ENCODE measurements at regions not wholly inside any gene's neighbourhood (a gene's known extent, or its start where the extent isn't known, plus 50 kb on each side); places are given as distances from the start of the nearest gene placed in this dataset.
"Not testable (repeated sequence)": the region's sequence is repeated elsewhere in the genome, so short reads cannot be mapped to it uniquely, and the experiment has no call there.

- no peak for DNase-seq
Measured at GRCh38 chr1:60639287-60639686, 443.1 kb upstream of the NFIA start.

- DNase-seq, result no peak
Measured at GRCh38 chr1:60637651-60638050, 444.7 kb upstream of the NFIA start.

GRCh38 chr1:60636946-60637345 is 445.4 kb upstream of the NFIA start:
- DNase-seq, result no peak

DNA sequence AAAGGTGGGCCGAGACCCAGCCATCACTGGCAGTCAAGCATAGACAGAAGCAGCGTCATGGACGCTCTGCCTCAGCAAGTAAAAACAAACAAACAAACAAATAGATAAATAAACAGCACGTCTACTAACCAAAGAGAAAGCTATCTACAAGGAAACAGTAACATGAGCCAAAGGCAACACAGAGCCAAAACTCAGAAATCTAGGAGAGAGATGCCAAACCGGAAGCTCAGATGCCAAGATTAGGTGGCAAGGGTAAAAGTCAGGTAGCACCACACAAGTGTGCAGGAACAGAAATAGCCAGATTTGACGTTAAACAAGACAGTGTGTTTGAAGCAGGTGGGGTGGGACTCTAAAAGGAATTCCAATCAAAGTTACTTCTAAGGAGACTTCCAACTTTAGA is 448.3 kb upstream of the NFIA start:
- DNase-seq, result no peak

DNA sequence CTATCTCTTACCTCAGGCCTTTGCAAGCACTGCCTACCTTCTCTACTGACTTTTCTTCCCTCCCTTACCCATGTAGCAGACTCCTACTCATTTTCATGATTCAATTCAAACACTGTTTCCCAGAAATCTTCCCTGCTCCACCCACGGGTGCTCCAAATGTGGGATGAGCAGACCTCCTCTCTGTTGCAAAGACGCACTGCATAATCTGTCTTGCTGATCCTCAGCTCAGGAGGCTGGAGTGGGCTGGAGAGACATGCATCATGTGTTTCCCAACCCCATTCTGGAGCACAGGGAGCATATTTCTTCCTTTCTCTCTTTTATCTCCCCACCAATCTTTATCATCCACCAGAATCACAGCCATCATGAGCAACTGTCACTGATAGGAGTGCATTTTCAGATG is 459.9 kb upstream of the NFIA start:
- no peak for DNase-seq

GRCh38 chr1:60621368-60621851 is 461.0 kb upstream of the NFIA start:
- DNase-seq, result no peak

DNA sequence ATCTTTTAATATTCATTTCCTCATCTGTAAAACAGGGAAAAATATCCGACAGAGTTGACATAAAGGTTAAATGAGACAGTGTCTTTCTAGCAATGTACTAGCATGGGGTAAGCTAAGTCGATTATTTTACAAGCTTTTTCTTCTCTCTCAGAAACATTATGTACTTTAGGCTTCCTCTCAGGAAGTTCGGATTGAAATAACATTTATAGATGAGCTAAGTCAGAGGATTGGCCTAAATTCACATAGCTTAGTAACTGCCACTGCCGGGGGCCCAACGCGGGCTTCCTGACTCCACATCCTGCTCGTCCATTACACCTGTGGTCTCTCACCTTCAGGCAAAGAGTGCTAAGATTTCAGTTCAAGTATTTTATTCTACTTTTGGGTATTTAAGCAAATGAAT is 462.3 kb upstream of the NFIA start:
- DNase-seq, result no peak

GRCh38 chr1:60619581-60619980 is 462.8 kb upstream of the NFIA start:
- no peak for DNase-seq

DNA sequence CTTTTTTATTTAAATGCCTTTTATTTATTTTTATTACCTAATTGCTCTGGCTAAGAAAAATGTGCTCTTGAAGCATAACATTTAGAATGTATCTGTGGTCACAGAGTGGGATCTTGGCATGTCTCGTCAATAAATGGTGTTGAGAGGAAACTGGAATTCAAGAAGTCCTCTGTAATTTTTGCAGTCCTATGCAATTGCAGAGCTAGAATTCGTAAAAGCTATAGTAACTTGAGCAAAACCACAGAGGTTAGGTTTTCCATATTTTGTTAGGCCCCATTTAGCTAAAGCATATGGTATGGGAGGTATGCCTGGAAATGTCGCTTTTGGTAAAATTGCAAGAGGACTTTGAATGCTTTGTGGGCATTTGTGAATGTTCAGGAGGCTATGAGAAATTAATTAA is 466.7 kb upstream of the NFIA start:
- no peak for DNase-seq

- no peak for DNase-seq
Measured at GRCh38 chr1:60612790-60613189, 469.6 kb upstream of the NFIA start.

- DNase-seq, result not testable (repeated sequence)
Measured at GRCh38 chr1:60606921-60607320, 475.4 kb upstream of the NFIA start.

DNA sequence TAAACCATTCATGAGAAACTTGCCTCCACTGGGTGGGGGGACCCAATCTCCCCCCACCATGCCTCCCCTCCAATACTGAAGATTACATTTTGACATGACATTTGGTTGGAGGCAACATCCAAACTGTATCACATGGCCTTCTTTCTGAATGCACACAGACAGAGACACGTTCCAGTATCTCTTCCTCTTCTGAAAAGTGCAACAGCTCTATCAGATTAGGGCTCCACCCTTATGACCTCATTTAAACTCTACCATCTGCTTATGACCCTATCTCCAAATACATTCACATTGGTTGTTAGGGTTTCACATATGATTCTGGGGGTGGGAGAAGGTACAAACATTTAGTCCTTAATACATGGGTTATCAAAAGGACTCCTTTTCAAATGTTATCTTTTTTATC is 481.8 kb upstream of the NFIA start:
- DNase-seq, result no peak

- no peak for DNase-seq
Measured at GRCh38 chr1:60599574-60599973, 482.8 kb upstream of the NFIA start.

DNA sequence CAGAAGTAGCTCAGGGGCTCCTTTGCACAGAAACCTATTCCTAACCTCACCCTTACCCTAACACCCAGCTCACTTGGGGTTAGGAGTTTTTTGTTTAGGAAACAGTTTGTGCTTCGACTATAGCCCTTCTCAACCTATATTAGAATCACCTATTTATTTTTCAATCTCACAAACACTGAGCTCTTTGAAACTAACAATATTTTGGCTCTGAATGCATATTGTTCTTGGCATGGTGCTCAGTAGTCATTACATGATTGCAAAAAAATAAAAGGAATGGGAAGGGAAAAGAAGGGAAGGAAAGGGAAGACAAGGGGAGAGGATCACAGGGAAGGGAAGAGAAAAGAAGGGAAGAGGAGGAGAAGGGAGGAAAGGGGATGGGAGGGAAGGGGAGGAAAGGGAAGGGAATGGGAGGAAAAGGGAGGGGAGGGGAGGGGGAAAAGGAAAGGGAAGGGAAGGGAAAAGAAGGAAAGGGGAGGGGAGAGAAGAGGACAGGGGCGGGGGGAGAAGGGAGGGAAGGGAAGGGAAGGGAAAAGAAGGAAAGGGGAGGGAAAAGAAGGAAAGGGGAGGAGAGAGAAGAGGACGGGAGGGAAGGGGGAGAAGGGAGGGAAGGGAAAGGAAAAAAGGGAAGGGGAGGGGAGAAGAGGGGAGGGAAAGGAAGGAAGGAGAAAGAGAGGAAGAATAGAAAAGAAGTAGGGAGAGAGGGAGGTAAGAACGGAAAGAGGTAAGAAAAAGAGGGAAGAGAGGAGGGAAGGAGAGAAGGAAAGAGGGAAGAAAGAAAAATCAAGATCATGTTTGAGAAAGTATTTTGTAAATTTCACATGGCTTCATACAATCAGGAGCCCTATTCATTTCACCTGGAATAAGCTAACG is 484.1 kb upstream of the NFIA start:
- no peak for DNase-seq

- no peak for DNase-seq
Measured at GRCh38 chr1:60596791-60597750, 485.3 kb upstream of the NFIA start.

- DNase-seq, result no peak
Measured at GRCh38 chr1:60591583-60591982, 490.8 kb upstream of the NFIA start.

DNA sequence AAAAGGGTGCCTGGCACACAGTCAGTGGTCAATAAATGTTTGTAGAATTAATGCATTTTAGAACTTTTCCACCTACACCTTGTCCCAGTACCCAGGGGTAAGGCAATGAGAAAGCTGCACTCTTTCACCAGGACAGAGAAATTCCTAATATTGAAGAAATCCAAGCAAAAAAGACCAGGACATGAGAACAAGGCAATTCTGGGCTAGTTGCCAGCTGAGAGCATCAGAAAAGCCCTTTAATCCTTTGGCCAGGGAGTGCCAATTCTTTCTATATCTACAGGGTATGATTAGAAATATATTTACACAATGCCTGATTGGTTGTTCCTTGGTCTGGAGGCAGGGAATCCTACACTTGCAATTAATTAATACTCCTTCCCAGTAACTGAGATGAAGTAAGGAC is 492.4 kb upstream of the NFIA start:
- no peak for DNase-seq

- no peak for DNase-seq
Measured at GRCh38 chr1:60589046-60589748, 493.2 kb upstream of the NFIA start.

DNA sequence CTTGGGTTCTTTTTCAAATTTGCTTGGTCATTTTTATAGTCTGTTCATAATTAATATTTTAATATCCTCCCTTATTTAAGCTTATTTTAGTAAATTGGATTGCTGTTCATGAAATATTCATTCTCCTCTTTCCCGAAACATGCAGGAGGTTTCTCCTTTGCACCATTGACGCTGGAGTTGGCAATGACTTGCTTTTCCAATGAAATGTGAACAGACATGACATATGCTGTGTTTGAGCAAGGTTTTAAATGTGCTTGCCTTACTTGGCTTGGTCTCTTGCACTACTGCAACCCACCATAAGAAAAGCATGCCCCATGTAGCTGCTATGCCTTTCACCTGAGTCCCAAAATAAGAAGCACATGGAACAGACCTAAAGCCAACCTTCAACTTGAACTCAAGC is 498.0 kb upstream of the NFIA start:
- no peak for DNase-seq

- no peak for DNase-seq
Measured at GRCh38 chr1:60583696-60584095, 498.7 kb upstream of the NFIA start.

DNA sequence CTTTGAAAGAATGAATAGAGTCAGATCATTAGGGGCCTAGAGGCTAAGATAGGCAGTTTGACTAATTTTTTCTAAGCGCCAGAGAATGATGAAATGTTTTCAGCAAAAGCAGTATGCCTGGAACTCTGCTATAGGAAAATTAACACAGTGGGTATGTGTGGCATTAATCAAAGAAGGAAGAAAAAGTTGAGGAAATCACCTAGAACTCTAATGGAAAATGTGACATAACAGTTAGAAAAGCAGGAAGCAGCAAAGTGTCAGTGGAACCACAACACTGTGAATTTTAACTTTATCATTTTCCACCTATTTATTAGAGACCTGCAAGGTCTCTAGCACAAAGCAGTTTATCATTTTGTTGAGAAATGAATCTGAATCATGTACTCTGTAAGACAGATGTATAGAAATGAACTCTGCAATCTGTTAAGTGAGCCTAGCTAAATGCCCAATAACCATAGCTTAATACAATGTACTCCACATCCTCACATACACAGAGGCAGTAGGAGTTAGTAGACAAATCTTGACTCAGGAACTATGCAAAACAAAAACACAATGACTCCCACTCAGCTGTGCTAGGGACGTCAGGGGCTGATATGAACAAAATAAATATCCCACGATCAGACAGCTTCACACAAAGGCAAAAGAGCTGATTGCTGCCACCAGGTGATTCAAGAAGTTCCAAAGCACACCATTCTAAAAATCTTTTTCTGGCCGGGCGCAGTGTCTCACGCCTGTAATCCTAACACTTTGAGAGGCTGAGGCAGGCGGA is 500.7 kb upstream of the NFIA start:
- no peak for DNase-seq

DNA sequence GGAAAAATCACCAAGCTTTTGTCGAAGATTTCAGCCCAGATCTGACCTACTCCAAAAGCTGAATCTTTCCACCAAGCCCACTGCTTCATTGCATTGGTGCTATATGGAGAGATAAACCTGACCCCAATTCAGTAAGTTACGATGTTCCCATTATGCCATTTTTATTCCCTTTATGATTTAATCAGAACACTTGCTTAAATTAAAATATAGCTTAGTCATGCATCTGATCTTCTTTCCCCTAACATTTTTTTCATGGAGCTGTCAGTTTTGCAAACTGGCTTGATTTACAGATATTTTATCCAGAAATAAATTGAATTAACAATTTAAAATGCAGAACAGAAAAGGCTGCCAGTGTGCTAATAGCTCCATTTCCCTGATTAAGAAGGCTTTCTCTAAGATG is 503.5 kb upstream of the C1orf87 start:
- DNase-seq, result no peak

Measured in AML-193 (cell line).